Liver (tissue), 8 donors: ENCODE measurements at regions not wholly inside any gene's neighbourhood (a gene's known extent, or its start where the extent isn't known, plus 50 kb on each side); places are given as distances from the start of the nearest gene placed in this dataset.

Experiments
- DNase-seq: peaks from one replicate; pipeline ENCODE4 v3.0.0-alpha.2; 2017; ENCODE audit warnings: low spot score
- H3K27ac ChIP-seq, 2 donors: one replicate each; pipeline ENCODE4 v1.7.0; 2013; ENCODE audit warnings: inconsistent platforms in 2 of 2, low read length in 2 of 2, control low read depth in 1 of 2, low read depth in 1 of 2, mild to moderate bottlenecking in 1 of 2
- H3K27me3 ChIP-seq, 4 donors: one replicate each; pipeline versions ENCODE4 v1.6.1 to v1.7.0; 2013; ENCODE audit warnings: low read length in 3 of 4, inconsistent platforms in 1 of 4, mild to moderate bottlenecking in 1 of 4, moderate library complexity in 1 of 4; ENCODE audit not compliant: control insufficient read depth in 4 of 4, insufficient read depth in 4 of 4
- H3K36me3 ChIP-seq, 4 donors: one replicate each; pipeline versions ENCODE4 v1.6.1 to v1.7.0; 2013; ENCODE audit warnings: low read length in 3 of 4, mild to moderate bottlenecking in 3 of 4, low read depth in 1 of 4, moderate library complexity in 1 of 4; ENCODE audit not compliant: control insufficient read depth in 4 of 4, insufficient read depth in 3 of 4
- H3K4me1 ChIP-seq, 4 donors: one replicate each; pipeline versions ENCODE4 v1.6.1 to v1.7.0; 2013; ENCODE audit warnings: low read length in 3 of 4, mild to moderate bottlenecking in 3 of 4, moderate library complexity in 1 of 4; ENCODE audit not compliant: control insufficient read depth in 4 of 4, insufficient read depth in 4 of 4
- H3K4me3 ChIP-seq, 3 donors: one replicate each; pipeline versions ENCODE4 v1.6.1 to v1.7.0; 2013; ENCODE audit warnings: low read length in 3 of 3, control low read depth in 1 of 3, low read depth in 1 of 3, mild to moderate bottlenecking in 1 of 3
- H3K9ac ChIP-seq, 2 donors: one replicate each; pipeline ENCODE4 v1.7.0; 2013; ENCODE audit warnings: low read length in 2 of 2, mild to moderate bottlenecking in 2 of 2, moderate library complexity in 2 of 2, control low read depth in 1 of 2, low read depth in 1 of 2
- H3K9me3 ChIP-seq, 4 donors: one replicate each; pipeline versions ENCODE4 v1.6.1 to v1.7.0; 2013; ENCODE audit warnings: low read length in 3 of 4; ENCODE audit not compliant: control insufficient read depth in 4 of 4
- ATF3 ChIP-seq: IDR thresholded peaks from 2 replicates; pipeline ENCODE4 v1.6.1; 2016; ENCODE audit warnings: antibody characterized with exemption
- CTCF ChIP-seq: fragments of 150-350 bp; IDR thresholded peaks from 2 replicates; pipeline ENCODE4 v1.5.1; 2017; ENCODE audit warnings: improper control_type of control experiment, low read depth, low read length; ENCODE audit not compliant: missing input control
- EGR1 ChIP-seq, 2 donors: IDR thresholded peaks; 2 replicates each; pipeline ENCODE4 v1.6.1; 2016 to 2018; ENCODE audit warnings: antibody characterized with exemption in 2 of 2, low read depth in 2 of 2
- FOXA1 ChIP-seq: IDR thresholded peaks from 2 replicates; pipeline ENCODE4 v1.6.1; 2016; ENCODE audit warnings: antibody characterized with exemption
- FOXA2 ChIP-seq: IDR thresholded peaks from 2 replicates; pipeline ENCODE4 v1.6.1; 2016; ENCODE audit warnings: antibody characterized with exemption
- GABPA ChIP-seq, 2 donors: IDR thresholded peaks in 1 of 2; conservative IDR thresholded peaks in 1 of 2; 2 replicates each; pipeline ENCODE4 v1.6.1; 2016; ENCODE audit warnings: antibody characterized with exemption in 2 of 2, mild to moderate bottlenecking in 1 of 2, moderate library complexity in 1 of 2
- HNF4A ChIP-seq, 2 donors: conservative IDR thresholded peaks; 2 replicates each; pipeline ENCODE4 v1.6.1; 2016; ENCODE audit warnings: antibody characterized with exemption in 2 of 2, mild to moderate bottlenecking in 2 of 2
- HNF4G ChIP-seq: IDR thresholded peaks from 2 replicates; pipeline ENCODE4 v1.6.1; 2016; ENCODE audit warnings: antibody characterized with exemption
- JUND ChIP-seq, 2 donors: IDR thresholded peaks; 2 replicates each; pipeline ENCODE4 v1.6.1; 2016; ENCODE audit warnings: antibody characterized with exemption in 2 of 2
- MAX ChIP-seq: IDR thresholded peaks from 2 replicates; pipeline ENCODE4 v1.6.1; 2016; ENCODE audit warnings: antibody characterized with exemption
- NR2F2 ChIP-seq: IDR thresholded peaks from 2 replicates; pipeline ENCODE4 v1.6.1; 2016; ENCODE audit warnings: antibody characterized with exemption
- RAD21 ChIP-seq, 2 donors: IDR thresholded peaks; 2 replicates each; pipeline ENCODE4 v1.6.1; 2016; ENCODE audit warnings: antibody characterized with exemption in 2 of 2, mild to moderate bottlenecking in 2 of 2
- RXRA ChIP-seq, 2 donors: IDR thresholded peaks; 2 replicates each; pipeline ENCODE4 v1.6.1; 2017 to 2018; ENCODE audit warnings: antibody characterized with exemption in 2 of 2, mild to moderate bottlenecking in 1 of 2
- SP1 ChIP-seq: IDR thresholded peaks from 2 replicates; pipeline ENCODE4 v1.6.1; 2018; ENCODE audit warnings: antibody characterized with exemption, mild to moderate bottlenecking
- TAF1 ChIP-seq: conservative IDR thresholded peaks from 2 replicates; pipeline ENCODE4 v1.6.1; 2016; ENCODE audit warnings: antibody characterized with exemption, mild to moderate bottlenecking
- YY1 ChIP-seq: IDR thresholded peaks from 2 replicates; pipeline ENCODE4 v1.6.1; 2016; ENCODE audit warnings: antibody characterized with exemption, mild to moderate bottlenecking
- ZBTB33 ChIP-seq: IDR thresholded peaks from 2 replicates; pipeline ENCODE4 v1.6.1; 2016; ENCODE audit warnings: antibody characterized with exemption
- WGBS: extraction: QIAGEN DNeasy Blood & Tissue Kit; methylation state at CpG from one replicate; pipeline ENCODE4 v1.1.7; 2013; 5-methylcytosine and 5-hydroxymethylcytosine counted together
- TF ChIP-seq, protein P1 (sequence below): IDR thresholded peaks from 2 replicates; pipeline ENCODE4 v1.6.1; 2016; ENCODE audit warnings: antibody characterized with exemption, mild to moderate bottlenecking
- donor health status: healthy.
- donor health status: healthy.
- donor health status: healthy.
- donor health status: healthy.
- donor health status: healthy.

DNA sequence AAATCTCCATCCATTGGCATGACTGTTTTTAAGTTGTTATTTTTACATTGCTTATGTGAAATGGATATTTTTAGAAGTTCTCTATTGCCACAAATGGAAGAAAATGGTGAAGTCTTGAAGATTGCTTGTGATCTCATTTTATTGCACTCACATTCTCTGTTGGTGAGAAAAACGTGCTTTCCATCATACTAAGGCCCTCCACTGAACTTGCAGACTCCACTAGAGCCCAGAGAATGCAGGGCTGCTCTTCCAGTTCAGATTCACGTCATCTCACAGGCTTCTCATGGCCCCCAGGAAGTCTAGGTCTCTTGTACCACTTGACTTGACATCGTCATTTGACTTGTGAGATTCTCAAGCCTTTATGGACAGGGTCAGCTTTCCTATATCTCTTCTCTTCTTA, 254.8 kb upstream of the COPS8 start:
- DNase-seq, result no peak
- Histone ChIP-seq H3K9ac (no peak overlapping the region), H3K36me3 (no peaks in the 10 kb centered on the region), H3K27me3 (no peaks in the 10 kb centered on the region), H3K9me3 (no peaks in the 10 kb centered on the region), H3K4me3 (no peak overlapping the region), H3K4me1 (peaks cover 2 to 29% (median 18%) of the 10 kb centered on the region in 4 donors), H3K27ac (no peak overlapping the region)
- WGBS, result 91% methylated on average over 3 of the region's 3 CpGs
- TF ChIP-seq HNF4G (no peak), EGR1 (IDR thresholded peaks at IDR 0.05; ENCODE audit: low read depth in 2 of 2) (no peak), ATF3 (no peak), FOXA1 (no peak), GABPA (IDR thresholded peaks at IDR 0.05 in 1 of 2, conservative IDR thresholded peaks at IDR 0.05 in 1 of 2) (no peak), SP1 (no peak), RAD21 (IDR thresholded peaks at IDR 0.05) (no peak), RXRA (IDR thresholded peaks at IDR 0.05) (no peak), JUND (IDR thresholded peaks at IDR 0.05) (no peak), ZBTB33 (no peak), NR2F2 (no peak), TAF1 (no peak), HNF4A (conservative IDR thresholded peaks at IDR 0.05) (no peak), MAX (no peak), YY1 (no peak), CTCF (no peak), FOXA2 (no peak)
- TF ChIP-seq, protein P1, sequence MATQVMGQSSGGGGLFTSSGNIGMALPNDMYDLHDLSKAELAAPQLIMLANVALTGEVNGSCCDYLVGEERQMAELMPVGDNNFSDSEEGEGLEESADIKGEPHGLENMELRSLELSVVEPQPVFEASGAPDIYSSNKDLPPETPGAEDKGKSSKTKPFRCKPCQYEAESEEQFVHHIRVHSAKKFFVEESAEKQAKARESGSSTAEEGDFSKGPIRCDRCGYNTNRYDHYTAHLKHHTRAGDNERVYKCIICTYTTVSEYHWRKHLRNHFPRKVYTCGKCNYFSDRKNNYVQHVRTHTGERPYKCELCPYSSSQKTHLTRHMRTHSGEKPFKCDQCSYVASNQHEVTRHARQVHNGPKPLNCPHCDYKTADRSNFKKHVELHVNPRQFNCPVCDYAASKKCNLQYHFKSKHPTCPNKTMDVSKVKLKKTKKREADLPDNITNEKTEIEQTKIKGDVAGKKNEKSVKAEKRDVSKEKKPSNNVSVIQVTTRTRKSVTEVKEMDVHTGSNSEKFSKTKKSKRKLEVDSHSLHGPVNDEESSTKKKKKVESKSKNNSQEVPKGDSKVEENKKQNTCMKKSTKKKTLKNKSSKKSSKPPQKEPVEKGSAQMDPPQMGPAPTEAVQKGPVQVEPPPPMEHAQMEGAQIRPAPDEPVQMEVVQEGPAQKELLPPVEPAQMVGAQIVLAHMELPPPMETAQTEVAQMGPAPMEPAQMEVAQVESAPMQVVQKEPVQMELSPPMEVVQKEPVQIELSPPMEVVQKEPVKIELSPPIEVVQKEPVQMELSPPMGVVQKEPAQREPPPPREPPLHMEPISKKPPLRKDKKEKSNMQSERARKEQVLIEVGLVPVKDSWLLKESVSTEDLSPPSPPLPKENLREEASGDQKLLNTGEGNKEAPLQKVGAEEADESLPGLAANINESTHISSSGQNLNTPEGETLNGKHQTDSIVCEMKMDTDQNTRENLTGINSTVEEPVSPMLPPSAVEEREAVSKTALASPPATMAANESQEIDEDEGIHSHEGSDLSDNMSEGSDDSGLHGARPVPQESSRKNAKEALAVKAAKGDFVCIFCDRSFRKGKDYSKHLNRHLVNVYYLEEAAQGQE, result no peak
